ENCODE measurements at regions not wholly inside any gene's neighbourhood (a gene's known extent, or its start where the extent isn't known, plus 50 kb on each side); places are given as distances from the start of the nearest gene placed in this dataset.

DNA sequence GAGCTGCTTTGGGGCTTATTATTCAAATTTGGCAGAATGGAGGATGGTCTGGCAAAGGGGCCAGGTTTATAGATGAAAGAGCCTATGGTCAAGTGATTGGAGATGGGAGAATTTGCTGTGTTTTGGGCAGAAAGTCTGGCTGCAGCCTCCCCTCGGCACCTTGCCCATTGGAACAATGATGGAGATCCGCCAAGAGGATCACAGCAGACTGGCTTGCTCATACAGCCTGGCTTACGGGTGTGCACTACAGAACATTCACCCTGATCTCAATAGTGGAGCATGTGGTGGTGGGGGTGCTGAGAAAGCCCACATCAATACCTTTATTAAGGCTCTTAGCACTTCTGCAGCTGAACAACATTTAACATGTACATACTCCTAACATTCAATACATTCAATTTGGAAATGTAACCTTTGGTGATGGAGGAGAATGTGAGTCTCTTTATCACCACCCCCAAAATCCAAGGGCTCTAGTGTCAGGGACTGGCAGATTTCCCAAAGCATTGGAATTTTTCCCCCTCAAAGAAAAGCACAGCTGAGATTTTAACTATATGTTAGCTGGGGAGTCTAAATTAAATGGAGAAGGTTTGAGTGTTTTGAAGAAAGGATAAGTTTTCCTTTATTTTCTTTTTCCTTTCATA is 118.4 kb upstream of the TMC3 start:
- no peak for TF ChIP-seq EZH2 (IDR thresholded peaks at IDR 0.05; ENCODE audit: borderline replicate concordance, low read depth, low read length, severe bottlenecking)
- TF ChIP-seq, protein P1, sequence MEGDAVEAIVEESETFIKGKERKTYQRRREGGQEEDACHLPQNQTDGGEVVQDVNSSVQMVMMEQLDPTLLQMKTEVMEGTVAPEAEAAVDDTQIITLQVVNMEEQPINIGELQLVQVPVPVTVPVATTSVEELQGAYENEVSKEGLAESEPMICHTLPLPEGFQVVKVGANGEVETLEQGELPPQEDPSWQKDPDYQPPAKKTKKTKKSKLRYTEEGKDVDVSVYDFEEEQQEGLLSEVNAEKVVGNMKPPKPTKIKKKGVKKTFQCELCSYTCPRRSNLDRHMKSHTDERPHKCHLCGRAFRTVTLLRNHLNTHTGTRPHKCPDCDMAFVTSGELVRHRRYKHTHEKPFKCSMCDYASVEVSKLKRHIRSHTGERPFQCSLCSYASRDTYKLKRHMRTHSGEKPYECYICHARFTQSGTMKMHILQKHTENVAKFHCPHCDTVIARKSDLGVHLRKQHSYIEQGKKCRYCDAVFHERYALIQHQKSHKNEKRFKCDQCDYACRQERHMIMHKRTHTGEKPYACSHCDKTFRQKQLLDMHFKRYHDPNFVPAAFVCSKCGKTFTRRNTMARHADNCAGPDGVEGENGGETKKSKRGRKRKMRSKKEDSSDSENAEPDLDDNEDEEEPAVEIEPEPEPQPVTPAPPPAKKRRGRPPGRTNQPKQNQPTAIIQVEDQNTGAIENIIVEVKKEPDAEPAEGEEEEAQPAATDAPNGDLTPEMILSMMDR (IDR thresholded peaks at IDR 0.05; ENCODE audit: borderline replicate concordance, extremely low read depth, low read length, poor library complexity, severe bottlenecking) = no peak

Measured in DND-41 (cell line).